ENCODE measurements at regions not wholly inside any gene's neighbourhood (a gene's known extent, or its start where the extent isn't known, plus 50 kb on each side); places are given as distances from the start of the nearest gene placed in this dataset.

- DNase-seq (ENCODE audit: extremely low spot score, unreplicated experiment): no peak
- no peak overlapping the region for H3K27ac Mint-ChIP-seq
- peaks cover 5% of the 10 kb centered on the region for H3K9me3 Mint-ChIP-seq
- H3K27me3 Mint-ChIP-seq: no peaks in the 10 kb centered on the region
- peaks cover 3% of the 10 kb centered on the region for H3K4me1 Mint-ChIP-seq (ENCODE audit: unreplicated experiment)
- TF ChIP-seq CTCF (conservative IDR thresholded peaks at IDR 0.05): no peak
- no peak overlapping the region for H3K4me3 Mint-ChIP-seq
- no peaks in the 10 kb centered on the region for H3K36me3 Mint-ChIP-seq
These were observed 544.4 kb downstream of the ZPLD1 start for GRCh38 chr3:102979191-102979590.

- Mint-ChIP-seq H3K4me1 (ENCODE audit: unreplicated experiment) (peaks cover 3% of the 10 kb centered on the region), H3K4me3 (no peak overlapping the region), H3K36me3 (no peaks in the 10 kb centered on the region), H3K27me3 (no peaks in the 10 kb centered on the region), H3K27ac (no peak overlapping the region), H3K9me3 (peaks cover 5% of the 10 kb centered on the region)
- DNase-seq (ENCODE audit: extremely low spot score, unreplicated experiment): no peak
- no peak for TF ChIP-seq CTCF (conservative IDR thresholded peaks at IDR 0.05)
These were observed 545.0 kb downstream of the ZPLD1 start for GRCh38 chr3:102979682-102980354.

DNA sequence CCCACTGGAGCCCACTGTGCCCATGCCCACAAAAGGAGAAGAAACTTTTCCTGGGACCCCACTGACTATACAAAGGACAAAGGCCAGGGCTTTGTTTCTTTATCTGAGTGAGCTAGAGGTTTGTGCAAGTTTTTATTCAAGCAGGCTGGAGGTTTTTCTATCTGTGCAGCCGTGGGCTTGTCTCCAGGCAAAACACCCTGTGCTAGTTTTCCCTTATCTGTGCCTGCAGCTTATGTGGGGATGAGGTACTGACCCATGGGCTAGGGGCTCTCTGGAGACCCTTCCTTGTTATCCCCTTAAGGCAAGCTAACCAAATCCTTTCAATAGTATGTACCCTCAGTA is 545.5 kb downstream of the ZPLD1 start:
- no peaks in the 10 kb centered on the region for H3K27me3 Mint-ChIP-seq
- peaks cover 3% of the 10 kb centered on the region for H3K9me3 Mint-ChIP-seq
- DNase-seq (ENCODE audit: extremely low spot score, unreplicated experiment): no peak
- no peak for TF ChIP-seq CTCF (conservative IDR thresholded peaks at IDR 0.05)
- no peak overlapping the region for H3K27ac Mint-ChIP-seq
- peaks cover 3% of the 10 kb centered on the region for H3K4me1 Mint-ChIP-seq (ENCODE audit: unreplicated experiment)
- no peaks in the 10 kb centered on the region for H3K36me3 Mint-ChIP-seq
- H3K4me3 Mint-ChIP-seq: no peak overlapping the region

GRCh38 chr3:103002425-103003176 is 567.8 kb downstream of the ZPLD1 start:
- Mint-ChIP-seq H3K36me3 (no peaks in the 10 kb centered on the region), H3K27me3 (no peaks in the 10 kb centered on the region), H3K9me3 (peaks cover under 1% of the 10 kb centered on the region), H3K4me1 (ENCODE audit: unreplicated experiment) (peaks cover 9% of the 10 kb centered on the region), H3K4me3 (no peak overlapping the region), H3K27ac (no peak overlapping the region)
- no peak for DNase-seq (ENCODE audit: extremely low spot score, unreplicated experiment)
- TF ChIP-seq CTCF (conservative IDR thresholded peaks at IDR 0.05): no peak

GRCh38 chr3:103006526-103007183 is 571.8 kb downstream of the ZPLD1 start:
- TF ChIP-seq CTCF (conservative IDR thresholded peaks at IDR 0.05): no peak
- H3K4me1 Mint-ChIP-seq (ENCODE audit: unreplicated experiment): peaks cover 9% of the 10 kb centered on the region
- no peak overlapping the region for H3K4me3 Mint-ChIP-seq
- no peak overlapping the region for H3K27ac Mint-ChIP-seq
- H3K36me3 Mint-ChIP-seq: no peaks in the 10 kb centered on the region
- peaks cover 5% of the 10 kb centered on the region for H3K9me3 Mint-ChIP-seq
- DNase-seq (ENCODE audit: extremely low spot score, unreplicated experiment): no peak
- H3K27me3 Mint-ChIP-seq: no peaks in the 10 kb centered on the region

All from type B pancreatic cell (in vitro differentiated cells).